AG09309 (cell line): ENCODE measurements at regions not wholly inside any gene's neighbourhood (a gene's known extent, or its start where the extent isn't known, plus 50 kb on each side); places are given as distances from the start of the nearest gene placed in this dataset.

Source experiments
- DNase-seq: peaks from one replicate; pipeline ENCODE4 v3.0.0-alpha.2; 2010; ENCODE audit warnings: low read depth
- H3K4me3 ChIP-seq: 2 replicates; pipeline ENCODE4 v1.5.1; 2011; ENCODE audit warnings: mild to moderate bottlenecking, low read depth, low read length, moderate library complexity; ENCODE audit not compliant: control insufficient read depth
- CTCF ChIP-seq: IDR thresholded peaks from 2 replicates; pipeline ENCODE4 v1.5.1; 2011; ENCODE audit warnings: mild to moderate bottlenecking, low read depth, low read length, inconsistent platforms; ENCODE audit not compliant: insufficient read depth, control insufficient read depth; ENCODE audit errors: missing control alignments

DNA sequence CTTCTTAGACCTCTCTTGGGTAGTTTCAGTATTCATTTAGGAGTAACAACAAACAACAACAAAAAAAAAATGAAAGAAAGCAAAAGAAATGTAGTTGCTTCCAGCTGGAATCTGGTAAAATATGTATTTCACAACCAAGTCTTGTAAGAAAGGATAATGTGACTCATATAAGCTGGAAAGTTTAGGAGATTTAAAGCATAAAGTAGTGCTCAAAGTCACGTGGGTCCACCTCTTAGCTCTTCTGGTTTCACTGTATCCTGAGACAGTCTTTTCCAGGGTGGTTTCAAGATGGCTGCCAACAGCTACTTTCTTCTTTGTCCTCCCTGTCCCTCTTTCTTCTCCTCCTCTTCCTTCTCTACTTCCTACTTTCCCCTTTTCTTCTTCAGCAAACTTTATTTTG lies 69.5 kb upstream of the CDK13 start:
- DNase-seq = peak; percentile 21
- no peak overlapping the region for H3K4me3 ChIP-seq
- no peak for TF ChIP-seq CTCF

GRCh38 chr7:39882148-39882784 lies 67.8 kb upstream of the CDK13 start:
- H3K4me3 ChIP-seq = no peak overlapping the region
- DNase-seq = no peak
- TF ChIP-seq CTCF = no peak

GRCh38 chr7:39883812-39884390 lies 66.2 kb upstream of the CDK13 start:
- no peak for DNase-seq
- no peak for TF ChIP-seq CTCF
- H3K4me3 ChIP-seq = no peak overlapping the region

- H3K4me3 ChIP-seq = no peak overlapping the region
- TF ChIP-seq CTCF = no peak
- no peak for DNase-seq
These were observed 61.7 kb upstream of the CDK13 start for GRCh38 chr7:39888171-39888853.

GRCh38 chr7:39890411-39890810 lies 59.6 kb upstream of the CDK13 start:
- no peak for TF ChIP-seq CTCF
- no peak for DNase-seq

DNA sequence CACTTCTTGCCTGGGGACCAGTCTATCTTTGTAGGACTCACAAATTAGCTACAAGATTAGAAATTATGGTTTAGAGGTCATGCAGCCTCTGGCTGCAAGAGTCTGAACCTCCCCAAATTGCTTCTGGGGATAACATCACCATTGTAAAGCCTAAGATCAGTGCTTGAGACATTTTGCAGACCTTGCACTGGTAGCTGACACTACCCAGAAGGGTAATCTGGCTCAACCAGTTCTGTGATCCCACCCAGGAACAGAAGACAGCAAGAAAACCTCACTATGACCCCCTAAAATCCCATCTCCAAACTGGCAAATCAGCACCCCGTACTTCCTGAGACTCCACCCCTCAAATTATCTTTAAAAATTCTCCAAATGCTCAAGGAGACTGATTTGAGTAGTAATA lies 58.2 kb upstream of the CDK13 start:
- DNase-seq = no peak
- no peak overlapping the region for H3K4me3 ChIP-seq
- TF ChIP-seq CTCF = no peak

More at GRCh38 chr7:39890411-39890810, 59.6 kb upstream of the CDK13 start:
- no peak overlapping the region for H3K4me3 ChIP-seq
